ENCODE measurements at regions not wholly inside any gene's neighbourhood (a gene's known extent, or its start where the extent isn't known, plus 50 kb on each side); places are given as distances from the start of the nearest gene placed in this dataset.

DNA sequence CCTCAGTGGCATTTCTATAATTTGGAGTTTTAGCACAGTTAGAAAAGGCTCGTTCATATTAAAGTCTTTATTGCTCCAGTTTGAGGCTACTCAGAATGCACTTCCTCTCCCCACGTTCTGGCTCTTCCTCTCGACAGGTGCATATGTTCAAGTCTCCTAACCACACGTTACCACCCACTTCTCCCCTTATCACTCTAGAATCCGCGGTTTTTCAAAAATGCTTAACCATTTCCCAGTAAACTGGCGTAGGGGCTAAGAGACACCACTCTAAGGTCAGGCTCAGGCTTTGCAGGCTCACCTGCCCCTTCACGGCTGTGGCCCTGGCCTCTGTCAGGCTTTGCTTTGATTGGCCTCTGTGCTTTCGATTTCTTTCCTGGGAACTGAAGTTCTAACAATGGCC lies 383.6 kb downstream of the GLRX3 start:
- TF ChIP-seq EZH2 (IDR thresholded peaks at IDR 0.05; ENCODE audit: insufficient read depth, poor library complexity, severe bottlenecking) (no peak), EZH2phosphoT487 (IDR thresholded peaks at IDR 0.05; ENCODE audit: insufficient read depth, low read depth) (no peak)

Measured in GM23248 (cell line).